Loucy (cell line): ENCODE measurements at regions not wholly inside any gene's neighbourhood (a gene's known extent, or its start where the extent isn't known, plus 50 kb on each side); places are given as distances from the start of the nearest gene placed in this dataset.

Experiments used
- H2AFZ ChIP-seq: fragments of 200-600 bp; sonication (generic); 2 replicates; pipeline ENCODE4 v1.6.0; 2016; ENCODE audit warnings: antibody characterized with exemption, mild to moderate bottlenecking, low read length, moderate library complexity
- H3F3A ChIP-seq: fragments of 200-600 bp; 2 replicates; pipeline ENCODE4 v1.6.0; 2016; ENCODE audit warnings: antibody characterized with exemption, low read depth, mild to moderate bottlenecking
- H3K27me3 ChIP-seq: fragments of 200-600 bp; sonication (generic); 2 replicates; pipeline ENCODE4 v1.6.1; 2014; ENCODE audit warnings: low read length, mild to moderate bottlenecking; ENCODE audit not compliant: insufficient read depth, poor library complexity, severe bottlenecking
- H3K36me3 ChIP-seq: fragments of 200-600 bp; sonication (generic); 2 replicates; pipeline ENCODE4 v1.6.1; 2016; ENCODE audit warnings: low read length; ENCODE audit not compliant: insufficient read depth
- H3K4me1 ChIP-seq: fragments of 200-600 bp; sonication (generic); 2 replicates; pipeline ENCODE4 v1.5.1; 2014; ENCODE audit warnings: low read length, mild to moderate bottlenecking; ENCODE audit not compliant: insufficient read depth, poor library complexity, severe bottlenecking
- H3K4me2 ChIP-seq: fragments of 200-600 bp; sonication (generic); 2 replicates; pipeline ENCODE4 v1.6.0; 2014; ENCODE audit warnings: antibody characterized with exemption, low read length, low read depth, mild to moderate bottlenecking; ENCODE audit not compliant: poor library complexity, severe bottlenecking
- H3K4me3 ChIP-seq: fragments of 200-600 bp; sonication (generic); 2 replicates; pipeline ENCODE4 v1.5.1; 2014; ENCODE audit warnings: low read length, mild to moderate bottlenecking, mixed read lengths; ENCODE audit not compliant: poor library complexity, severe bottlenecking
- H3K79me2 ChIP-seq: fragments of 200-600 bp; sonication (generic); 2 replicates; pipeline ENCODE4 v1.6.1; 2014; ENCODE audit warnings: low read length; ENCODE audit not compliant: insufficient read depth
- H3K9ac ChIP-seq: fragments of 200-600 bp; sonication (generic); 2 replicates; pipeline ENCODE4 v1.6.0; 2014; ENCODE audit warnings: mild to moderate bottlenecking, low read depth, low read length, moderate library complexity; ENCODE audit not compliant: poor library complexity, severe bottlenecking
- H3K9me2 ChIP-seq: fragments of 200-600 bp; sonication (generic); replicated peaks from 2 replicates; pipeline ENCODE4 v1.6.1; 2016; ENCODE audit warnings: low read depth, low read length, mixed read lengths
- H3K9me3 ChIP-seq: fragments of 200-600 bp; sonication (generic); 2 replicates; pipeline ENCODE4 v1.6.1; 2014; ENCODE audit warnings: mild to moderate bottlenecking, antibody characterized with exemption, low read length, low read depth; ENCODE audit not compliant: insufficient read depth
- H4K20me1 ChIP-seq: fragments of 200-600 bp; sonication (generic); 2 replicates; pipeline ENCODE4 v1.6.0; 2014; ENCODE audit warnings: antibody characterized with exemption, low read length, mild to moderate bottlenecking; ENCODE audit not compliant: insufficient read depth, poor library complexity, severe bottlenecking
- EZH2phosphoT487 ChIP-seq: fragments of 200-600 bp; IDR thresholded peaks from 2 replicates; pipeline ENCODE4 v1.6.1; 2018; ENCODE audit warnings: antibody characterized with exemption, mild to moderate bottlenecking, moderate library complexity, borderline replicate concordance
- TF ChIP-seq, protein P1 (sequence below): fragments of 200-600 bp; sonication (generic); conservative IDR thresholded peaks from 2 replicates; pipeline ENCODE4 v1.5.1; 2014; ENCODE audit warnings: mild to moderate bottlenecking, antibody characterized with exemption, low read length

- H3K9ac ChIP-seq, result no peak overlapping the region
- no peak for TF ChIP-seq EZH2phosphoT487
- TF ChIP-seq, protein P1, sequence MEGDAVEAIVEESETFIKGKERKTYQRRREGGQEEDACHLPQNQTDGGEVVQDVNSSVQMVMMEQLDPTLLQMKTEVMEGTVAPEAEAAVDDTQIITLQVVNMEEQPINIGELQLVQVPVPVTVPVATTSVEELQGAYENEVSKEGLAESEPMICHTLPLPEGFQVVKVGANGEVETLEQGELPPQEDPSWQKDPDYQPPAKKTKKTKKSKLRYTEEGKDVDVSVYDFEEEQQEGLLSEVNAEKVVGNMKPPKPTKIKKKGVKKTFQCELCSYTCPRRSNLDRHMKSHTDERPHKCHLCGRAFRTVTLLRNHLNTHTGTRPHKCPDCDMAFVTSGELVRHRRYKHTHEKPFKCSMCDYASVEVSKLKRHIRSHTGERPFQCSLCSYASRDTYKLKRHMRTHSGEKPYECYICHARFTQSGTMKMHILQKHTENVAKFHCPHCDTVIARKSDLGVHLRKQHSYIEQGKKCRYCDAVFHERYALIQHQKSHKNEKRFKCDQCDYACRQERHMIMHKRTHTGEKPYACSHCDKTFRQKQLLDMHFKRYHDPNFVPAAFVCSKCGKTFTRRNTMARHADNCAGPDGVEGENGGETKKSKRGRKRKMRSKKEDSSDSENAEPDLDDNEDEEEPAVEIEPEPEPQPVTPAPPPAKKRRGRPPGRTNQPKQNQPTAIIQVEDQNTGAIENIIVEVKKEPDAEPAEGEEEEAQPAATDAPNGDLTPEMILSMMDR, result no peak
- H3K4me1 ChIP-seq, result no peaks in the 10 kb centered on the region
- H2AFZ ChIP-seq, result no peak overlapping the region
- H3K4me3 ChIP-seq, result no peak overlapping the region
- H3F3A ChIP-seq, result no peaks in the 10 kb centered on the region
- H3K9me3 ChIP-seq, result no peaks in the 10 kb centered on the region
- no peak overlapping the region for H3K4me2 ChIP-seq
- H3K36me3 ChIP-seq, result no peaks in the 10 kb centered on the region
- no peaks in the 10 kb centered on the region for H4K20me1 ChIP-seq
- no peaks in the 10 kb centered on the region for H3K79me2 ChIP-seq
- H3K27me3 ChIP-seq, result no peaks in the 10 kb centered on the region
- no peaks in the 10 kb centered on the region for H3K9me2 ChIP-seq
Observed at GRCh38 chr21:21715266-21715969, 717.2 kb downstream of the NCAM2 start.

- H4K20me1 ChIP-seq, result no peaks in the 10 kb centered on the region
- H3K4me3 ChIP-seq, result no peak overlapping the region
- H2AFZ ChIP-seq, result no peak overlapping the region
- no peak overlapping the region for H3K9ac ChIP-seq
- no peaks in the 10 kb centered on the region for H3F3A ChIP-seq
- H3K9me3 ChIP-seq, result no peaks in the 10 kb centered on the region
- no peak for TF ChIP-seq EZH2phosphoT487
- TF ChIP-seq, protein P1, result no peak
- no peaks in the 10 kb centered on the region for H3K79me2 ChIP-seq
- H3K4me2 ChIP-seq, result no peak overlapping the region
- H3K36me3 ChIP-seq, result no peaks in the 10 kb centered on the region
- H3K27me3 ChIP-seq, result no peaks in the 10 kb centered on the region
- H3K9me2 ChIP-seq, result no peaks in the 10 kb centered on the region
- H3K4me1 ChIP-seq, result no peaks in the 10 kb centered on the region
Observed at GRCh38 chr21:21722731-21723130, 724.5 kb downstream of the NCAM2 start.

- H2AFZ ChIP-seq, result no peak overlapping the region
- H3K4me3 ChIP-seq, result no peak overlapping the region
Observed at GRCh38 chr21:21730512-21730911, 732.3 kb downstream of the NCAM2 start.

More at GRCh38 chr21:21730512-21730911, 732.3 kb downstream of the NCAM2 start:
- Histone ChIP-seq H3F3A (no peaks in the 10 kb centered on the region), H3K9me2 (no peaks in the 10 kb centered on the region), H3K36me3 (no peaks in the 10 kb centered on the region), H3K9me3 (no peaks in the 10 kb centered on the region), H3K79me2 (no peaks in the 10 kb centered on the region), H3K4me2 (no peak overlapping the region), H3K27me3 (no peaks in the 10 kb centered on the region), H3K9ac (no peak overlapping the region), H4K20me1 (no peaks in the 10 kb centered on the region), H3K4me1 (no peaks in the 10 kb centered on the region)
- TF ChIP-seq, protein P1, result no peak
